ENCODE measurements at regions not wholly inside any gene's neighbourhood (a gene's known extent, or its start where the extent isn't known, plus 50 kb on each side); places are given as distances from the start of the nearest gene placed in this dataset.

GRCh38 chr10:90414926-90415325, 442.9 kb downstream of the HTR7 start:
- no peak for DNase-seq (ENCODE audit: low read depth)

GRCh38 chr10:90417029-90417428, 440.8 kb downstream of the HTR7 start:
- DNase-seq (ENCODE audit: low read depth): no peak

- no peak for DNase-seq (ENCODE audit: low read depth)
Measured at GRCh38 chr10:90417476-90418210, 440.2 kb downstream of the HTR7 start.

- no peak for DNase-seq (ENCODE audit: low read depth)
Measured at GRCh38 chr10:90418869-90419652, 438.8 kb downstream of the HTR7 start.

- no peak for DNase-seq (ENCODE audit: low read depth)
Measured at GRCh38 chr10:90420637-90421318, 437.1 kb downstream of the HTR7 start.

GRCh38 chr10:90421874-90422273, 436.0 kb downstream of the HTR7 start:
- DNase-seq (ENCODE audit: low read depth): no peak

- DNase-seq (ENCODE audit: low read depth): no peak
Measured at GRCh38 chr10:90424730-90425129, 433.1 kb downstream of the HTR7 start.

GRCh38 chr10:90430186-90430585, 427.7 kb downstream of the HTR7 start:
- no peak for DNase-seq (ENCODE audit: low read depth)

GRCh38 chr10:90432866-90433265, 425.0 kb downstream of the HTR7 start:
- DNase-seq (ENCODE audit: low read depth): no peak

- DNase-seq (ENCODE audit: low read depth): no peak
Measured at GRCh38 chr10:90435296-90435695, 422.5 kb downstream of the HTR7 start.

GRCh38 chr10:90437452-90437851, 420.4 kb downstream of the HTR7 start:
- DNase-seq (ENCODE audit: low read depth): no peak

- no peak for DNase-seq (ENCODE audit: low read depth)
Measured at GRCh38 chr10:90440870-90441269, 417.0 kb downstream of the HTR7 start.

- no peak for DNase-seq (ENCODE audit: low read depth)
Measured at GRCh38 chr10:90443342-90443741, 414.5 kb downstream of the HTR7 start.

- DNase-seq (ENCODE audit: low read depth): no peak
Measured at GRCh38 chr10:90447831-90448230, 410.0 kb downstream of the HTR7 start.

- no peak for DNase-seq (ENCODE audit: low read depth)
Measured at GRCh38 chr10:90450797-90451196, 407.0 kb downstream of the HTR7 start.

- DNase-seq (ENCODE audit: low read depth): no peak
Measured at GRCh38 chr10:90451283-90451682, 406.6 kb downstream of the HTR7 start.

GRCh38 chr10:90458054-90458453, 399.8 kb downstream of the HTR7 start:
- no peak for DNase-seq (ENCODE audit: low read depth)

GRCh38 chr10:90458571-90458970, 399.3 kb downstream of the HTR7 start:
- DNase-seq (ENCODE audit: low read depth): no peak

- no peak for DNase-seq (ENCODE audit: low read depth)
Measured at GRCh38 chr10:90461437-90462155, 396.2 kb downstream of the HTR7 start.

- DNase-seq (ENCODE audit: low read depth): no peak
Measured at GRCh38 chr10:90462749-90463470, 394.9 kb downstream of the HTR7 start.

- no peak for DNase-seq (ENCODE audit: low read depth)
Measured at GRCh38 chr10:90464329-90464728, 393.5 kb downstream of the HTR7 start.

GRCh38 chr10:90470966-90471365, 386.9 kb downstream of the HTR7 start:
- DNase-seq (ENCODE audit: low read depth): no peak

Data from stimulated activated CD8-positive, alpha-beta memory T cell treated with anti-CD3 and anti-CD28 coated beads, Interleukin-15, amount 100 ng/mL, for 24 hours (primary cell).